IMR-90 (cell line): ENCODE measurements at regions not wholly inside any gene's neighbourhood (a gene's known extent, or its start where the extent isn't known, plus 50 kb on each side); places are given as distances from the start of the nearest gene placed in this dataset.

Experiments
- ATAC-seq: fragments of 200-7000 bp; cut with Tn5 transposase; 2 replicates; pipeline ENCODE4 v1.9.1; 2020; ENCODE audit warnings: low read depth, mild to moderate bottlenecking, moderate library complexity
- BruUV-seq: library from RNA; stranded (reverse); fragments of 400-500 nt; replicated peaks from 2 replicates; lab custom pipeline; 2021; lab: Mats Ljungman, UMichigan
- CTCF ChIA-PET: fragments of 300-600 bp; formaldehyde crosslinking; extraction: SDS; loops from one replicate; lab custom pipeline; 2021; ENCODE audit warnings: antibody characterized with exemption; lab: Yijun Ruan, JAX
- POLR2A ChIA-PET: fragments of 300-600 bp; sonication (Branson Sonifier 250); formaldehyde crosslinking; loops from one replicate; lab custom pipeline; 2022; ENCODE audit warnings: antibody characterized with exemption; ENCODE audit not compliant: unreplicated experiment; lab: Charles Lee
- DNase-seq: peaks from one replicate; pipeline ENCODE4 v3.0.0; 2013
- H2AFZ ChIP-seq: replicated peaks from 2 replicates; pipeline ENCODE3; 2013; ENCODE audit warnings: low read length, mild to moderate bottlenecking; ENCODE audit not compliant: poor library complexity
- H2AK5ac ChIP-seq: 2 replicates; pipeline ENCODE4 v1.6.1; 2013; ENCODE audit warnings: low read depth, low read length, inconsistent platforms
- H2AK9ac ChIP-seq: replicated peaks from 2 replicates; pipeline ENCODE3; 2013; ENCODE audit warnings: mild to moderate bottlenecking, low read depth, low read length, moderate library complexity; ENCODE audit not compliant: poor library complexity
- H2BK120ac ChIP-seq: 2 replicates; pipeline ENCODE4 v1.6.1; 2013; ENCODE audit warnings: low read depth, low read length, inconsistent platforms
- H2BK15ac ChIP-seq: 3 replicates; pipeline ENCODE4 v1.6.1; 2013; ENCODE audit warnings: low read depth, low read length, inconsistent platforms
- H2BK20ac ChIP-seq: 2 replicates; pipeline ENCODE4 v1.6.1; 2013; ENCODE audit warnings: low read depth, mild to moderate bottlenecking, inconsistent platforms, low read length, moderate library complexity
- H2BK5ac ChIP-seq: 2 replicates; pipeline ENCODE4 v1.6.1; 2013; ENCODE audit warnings: mild to moderate bottlenecking, low read depth, low read length, inconsistent platforms; ENCODE audit not compliant: poor library complexity, severe bottlenecking
- H3K14ac ChIP-seq: replicated peaks from 2 replicates; pipeline ENCODE4 v1.6.1; 2013; ENCODE audit warnings: low read depth, low read length, inconsistent platforms
- H3K18ac ChIP-seq: 2 replicates; pipeline ENCODE4 v1.6.1; 2013; ENCODE audit warnings: low read depth, low read length, control low read depth
- H3K23ac ChIP-seq: 2 replicates; pipeline ENCODE4 v1.6.1; 2013; ENCODE audit warnings: low read depth, low read length, inconsistent platforms
- H3K27ac ChIP-seq: 2 replicates; pipeline ENCODE4 v1.5.1; 2013; ENCODE audit warnings: mild to moderate bottlenecking, control low read depth, low read length; ENCODE audit not compliant: insufficient read depth
- H3K27me3 ChIP-seq: 2 replicates; pipeline ENCODE4 v1.6.1; 2013; ENCODE audit warnings: low read length; ENCODE audit not compliant: control insufficient read depth, insufficient read depth
- H3K36me3 ChIP-seq: 2 replicates; pipeline ENCODE4 v1.6.1; 2013; ENCODE audit warnings: low read length, mixed read lengths; ENCODE audit not compliant: control insufficient read depth, insufficient read depth
- H3K4ac ChIP-seq: 2 replicates; pipeline ENCODE4 v1.6.1; 2013; ENCODE audit warnings: low read depth, low read length, inconsistent platforms
- H3K4me1 ChIP-seq: 2 replicates; pipeline ENCODE4 v1.6.1; 2013; ENCODE audit warnings: low read length, mixed read lengths; ENCODE audit not compliant: control insufficient read depth, insufficient read depth
- H3K4me2 ChIP-seq: 2 replicates; pipeline ENCODE4 v1.6.1; 2013; ENCODE audit warnings: low read depth, mild to moderate bottlenecking, control low read depth, low read length, moderate library complexity
- H3K4me3 ChIP-seq: 2 replicates; pipeline ENCODE4 v1.5.1; 2013; ENCODE audit warnings: low read depth, mild to moderate bottlenecking, control low read depth, low read length, moderate library complexity; ENCODE audit not compliant: insufficient read depth
- H3K56ac ChIP-seq: 2 replicates; pipeline ENCODE4 v1.6.1; 2013; ENCODE audit warnings: low read length, inconsistent platforms; ENCODE audit not compliant: insufficient read depth; ENCODE audit errors: extremely low read depth
- H3K79me1 ChIP-seq, 2 experiments: 2 replicates each; pipeline ENCODE4 v1.6.1; 2013; ENCODE audit warnings: low read length in 2 of 2, inconsistent platforms in 1 of 2, low read depth in 1 of 2
- H3K9ac ChIP-seq: 2 replicates; pipeline ENCODE4 v1.6.1; 2013; ENCODE audit warnings: low read depth, low read length, control low read depth
- H3K9me1 ChIP-seq: 2 replicates; pipeline ENCODE4 v1.6.1; 2013; ENCODE audit warnings: low read length, inconsistent platforms; ENCODE audit not compliant: insufficient read depth
- H3K9me3 ChIP-seq: 2 replicates; pipeline ENCODE4 v1.6.1; 2013; ENCODE audit warnings: low read length; ENCODE audit not compliant: control insufficient read depth, insufficient read depth
- H4K20me1 ChIP-seq: 2 replicates; pipeline ENCODE4 v1.6.1; 2013; ENCODE audit warnings: low read length, inconsistent platforms; ENCODE audit not compliant: insufficient read depth
- H4K5ac ChIP-seq: 2 replicates; pipeline ENCODE4 v1.6.1; 2013; ENCODE audit warnings: mild to moderate bottlenecking, low read depth, low read length, control low read depth
- H4K8ac ChIP-seq, 2 experiments: 2 replicates each; pipeline ENCODE4 v1.6.1; 2013; ENCODE audit warnings: low read depth in 2 of 2, low read length in 2 of 2, control low read depth in 1 of 2, inconsistent platforms in 1 of 2
- H4K91ac ChIP-seq: 2 replicates; pipeline ENCODE4 v1.6.1; 2013; ENCODE audit warnings: low read depth, low read length, inconsistent platforms; ENCODE audit not compliant: insufficient read depth
- CEBPB ChIP-seq: IDR thresholded peaks from 2 replicates; pipeline ENCODE4 v1.6.1; 2012; ENCODE audit warnings: low read depth, low read length, improper control_type of control experiment
- MAFK ChIP-seq: IDR thresholded peaks from 2 replicates; pipeline ENCODE4 v1.6.1; 2012; ENCODE audit warnings: low read depth, low read length, improper control_type of control experiment
- WGBS, 2 experiments: methylation state at CpG; one replicate each; pipeline versions ENCODE4 v1.1.5 to v1.1.7; 2013; ENCODE audit warnings: missing lambda C conversion rate in 2 of 2; ENCODE audit not compliant: insufficient read length in 1 of 2; ENCODE audit errors: extremely low coverage in 2 of 2; 5-methylcytosine and 5-hydroxymethylcytosine counted together
- dilution Hi-C: fragments of 300-500 bp; cut with HindIII; formaldehyde crosslinking; loops from one replicate; pipeline ENCODE4 v1.14.3; 2018; ENCODE audit warnings: low sequenced_read_pairs; ENCODE audit not compliant: unreplicated experiment
- in situ Hi-C: fragments of 300-500 bp; cut with MboI; formaldehyde crosslinking; loops from 3 replicates; pipeline ENCODE4 v1.14.3; 2019; ENCODE audit warnings: low sequenced_read_pairs, inconsistent platforms, mixed read lengths
- intact Hi-C: fragments of 100-400 bp; cut with micrococcal nuclease; formaldehyde crosslinking; loops from 2 replicates; pipeline ENCODE4 v1.10.0; 2022

GRCh38 chr21:28444111-28444510 lies 548.6 kb downstream of the LTN1 start:
- in situ Hi-C loops, result no loop called here
- peak overlapping the region; percentile 31 to 74; a peak in 1 of 4 replicates for H4K8ac ChIP-seq
- H2BK5ac ChIP-seq, result peak overlapping the region; percentile 99
- no peaks in the 10 kb centered on the region for H3K79me1 ChIP-seq
- WGBS, 2 experiments, result no CpG with 5 or more reads among the region's 2 CpGs
- ChIA-PET CTCF (no interaction called here), POLR2A (no interaction called here)
- H3K4me2 ChIP-seq, result no peak overlapping the region
- no peak overlapping the region for H2AK9ac ChIP-seq
- H3K9me3 ChIP-seq, result no peaks in the 10 kb centered on the region
- no peak overlapping the region for H2AFZ ChIP-seq
- H4K5ac ChIP-seq, result peak overlapping the region; percentile 24; the same call in 1 of the 2 replicates
- H3K9ac ChIP-seq, result no peak overlapping the region
- no peak overlapping the region; the same call in 1 of the 2 replicates for H2BK20ac ChIP-seq
- no peaks in the 10 kb centered on the region for H3K27me3 ChIP-seq
- H3K36me3 ChIP-seq, result no peaks in the 10 kb centered on the region
- peak overlapping the region; percentile 29; the same call in 1 of the 2 replicates for H2BK120ac ChIP-seq
- H2BK15ac ChIP-seq, result no peak overlapping the region; the same call in 2 of the 3 replicates
- H3K4me3 ChIP-seq, result no peak overlapping the region
- peak overlapping the region; percentile 56; the same call in 1 of the 2 replicates for H3K18ac ChIP-seq
- no peaks in the 10 kb centered on the region for H4K20me1 ChIP-seq
- H4K91ac ChIP-seq, result no peak overlapping the region
- H3K4me1 ChIP-seq, result peaks cover 14% of the 10 kb centered on the region; the same call in 1 of the 2 replicates
- H3K9me1 ChIP-seq, result no peaks in the 10 kb centered on the region
- no peak overlapping the region for H3K14ac ChIP-seq
- TF ChIP-seq CEBPB (peak; percentile 83), MAFK (no peak)
- intact Hi-C loops, result loop anchor here (5.0 kb wide), 1 partner anchor 1597 kb away; the partner anchor contains the start of gene ADAMTS1
- dilution Hi-C loops, result no loop called here
- ATAC-seq (no peak), DNase-seq (peak; percentile 38)
- H3K23ac ChIP-seq, result no peak overlapping the region
- no peak overlapping the region for H3K56ac ChIP-seq
- BruUV-seq, result no TSS peak
- H3K4ac ChIP-seq, result no peak overlapping the region
- H3K27ac ChIP-seq, result peak overlapping the region; percentile 90
- H2AK5ac ChIP-seq, result no peak overlapping the region
